GM12878 (cell line): ENCODE measurements at regions not wholly inside any gene's neighbourhood (a gene's known extent, or its start where the extent isn't known, plus 50 kb on each side); places are given as distances from the start of the nearest gene placed in this dataset.

Source experiments
- ATAC-seq: fragments of 200-7000 bp; cut with Tn5 transposase; 3 replicates; pipeline ENCODE4 v1.9.1; 2020; ENCODE audit warnings: mild to moderate bottlenecking, moderate library complexity
- BruUV-seq: library from RNA; stranded (reverse); fragments of 400-500 nt; replicated peaks from 2 replicates; lab custom pipeline; 2021; lab: Mats Ljungman, UMichigan
- CTCF ChIA-PET: fragments of 300-600 bp; sonication (Branson Sonifier 250); formaldehyde crosslinking; extraction: SDS; loops from one replicate; lab custom pipeline; 2021; ENCODE audit warnings: inconsistent platforms; lab: Yijun Ruan, JAX
- POLR2A ChIA-PET: fragments of 350-600 bp; formaldehyde crosslinking; extraction: SDS; loops from one replicate; lab custom pipeline; 2021; ENCODE audit warnings: inconsistent platforms; lab: Charles Lee
- RAD21 ChIA-PET: fragments of 300-600 bp; sonication (Branson Sonifier 250); formaldehyde crosslinking; loops from one replicate; lab custom pipeline; 2023; ENCODE audit warnings: antibody characterized with exemption; ENCODE audit not compliant: unreplicated experiment; lab: Charles Lee
- SMC1A ChIA-PET: fragments of 300-600 bp; sonication (Branson Sonifier 250); formaldehyde crosslinking; loops from one replicate; lab custom pipeline; 2023; ENCODE audit not compliant: unreplicated experiment, uncharacterized antibody; lab: Charles Lee
- DNase-seq: peaks from one replicate; pipeline ENCODE4 v3.0.0-alpha.2; 2011; ENCODE audit warnings: low read depth, low spot score
- FAIRE-seq: peaks from 3 replicates; lab custom pipeline; 2011; peaks lifted over from hg19 to GRCh38; lab: Jason Lieb, UNC
- H2AFZ ChIP-seq: 2 replicates; pipeline ENCODE4 v1.6.0; 2011; ENCODE audit warnings: low read depth, low read length, control low read depth; ENCODE audit not compliant: control insufficient read depth
- H3K27ac ChIP-seq: 2 replicates; pipeline ENCODE4 v1.5.1; 2011; ENCODE audit warnings: control low read depth; ENCODE audit not compliant: control insufficient read depth, insufficient read depth
- H3K27me3 ChIP-seq, 2 experiments: replicated peaks in 1 of 2; 2 replicates each; pipeline versions ENCODE4 v1.6.0 to v1.6.1; 2011; ENCODE audit warnings: low read length in 1 of 2; ENCODE audit not compliant: control insufficient read depth in 2 of 2, insufficient read depth in 2 of 2
- H3K36me3 ChIP-seq, 2 experiments: 2 replicates each; pipeline ENCODE4 v1.5.1; 2011; ENCODE audit warnings: low read length in 1 of 2; ENCODE audit not compliant: control insufficient read depth in 2 of 2, insufficient read depth in 2 of 2
- H3K4me1 ChIP-seq: 2 replicates; pipeline ENCODE4 v1.6.1; 2011; ENCODE audit warnings: mild to moderate bottlenecking, low read length, moderate library complexity, mixed read lengths; ENCODE audit not compliant: control insufficient read depth, insufficient read depth
- H3K4me2 ChIP-seq: 2 replicates; pipeline ENCODE4 v1.6.0; 2011; ENCODE audit warnings: control low read depth; ENCODE audit not compliant: control insufficient read depth, insufficient read depth
- H3K4me3 ChIP-seq: fragments of 200-600 bp; sonication (generic); 2 replicates; pipeline ENCODE4 v1.5.1; 2016
- H3K79me2 ChIP-seq: 2 replicates; pipeline ENCODE4 v1.6.0; 2011; ENCODE audit warnings: low read length; ENCODE audit not compliant: control insufficient read depth, insufficient read depth
- H3K9ac ChIP-seq: 2 replicates; pipeline ENCODE4 v1.8.0; 2011; ENCODE audit warnings: low read length, control low read depth, mixed read lengths; ENCODE audit not compliant: control insufficient read depth, insufficient read depth
- H3K9me3 ChIP-seq: replicated peaks from 3 replicates; pipeline ENCODE4 v1.5.1; 2011; ENCODE audit warnings: mild to moderate bottlenecking, low read length; ENCODE audit not compliant: control insufficient read depth, insufficient read depth
- H4K20me1 ChIP-seq: 2 replicates; pipeline ENCODE4 v1.6.0; 2011; ENCODE audit not compliant: control insufficient read depth, insufficient read depth
- ATF7 ChIP-seq: fragments of 450-650 bp; IDR thresholded peaks from 2 replicates; pipeline ENCODE4 v1.6.1; 2016; ENCODE audit warnings: low read depth, mild to moderate bottlenecking
- CREB1 ChIP-seq: IDR thresholded peaks from 2 replicates; pipeline ENCODE4 v1.6.1; 2012; ENCODE audit warnings: low read depth, mild to moderate bottlenecking, inconsistent platforms
- SPI1 ChIP-seq: IDR thresholded peaks from 2 replicates; pipeline ENCODE4 v1.6.1; 2011; ENCODE audit warnings: low read depth, mild to moderate bottlenecking, low read length, moderate library complexity, borderline replicate concordance; ENCODE audit not compliant: insufficient read depth
- YBX1 ChIP-seq: fragments of 450-650 bp; IDR thresholded peaks from 2 replicates; pipeline ENCODE4 v1.6.1; 2016; ENCODE audit warnings: antibody characterized with exemption
- WGBS: methylation state at CpG from one replicate; pipeline ENCODE4 v1.1.6; 2016; ENCODE audit warnings: low lambda C conversion rate; ENCODE audit not compliant: insufficient replicate concordance, insufficient coverage; ENCODE audit errors: missing lambda C conversion rate; 5-methylcytosine and 5-hydroxymethylcytosine counted together
- in situ Hi-C: fragments of 300-500 bp; cut with MboI; formaldehyde crosslinking; loops from 9 replicates; pipeline ENCODE4 v1.14.3; 2018; ENCODE audit warnings: mixed read lengths
- intact Hi-C: fragments of 100-400 bp; cut with micrococcal nuclease; formaldehyde crosslinking; loops from one replicate; pipeline ENCODE4 v1.14.2; 2022; ENCODE audit not compliant: unreplicated experiment
- TF ChIP-seq, protein P1 (sequence below): IDR thresholded peaks from 2 replicates; pipeline ENCODE4 v1.6.1; 2012; ENCODE audit warnings: mild to moderate bottlenecking, low read depth, low read length
- TF ChIP-seq, protein P2 (sequence below): fragments of 450-650 bp; IDR thresholded peaks from 2 replicates; pipeline ENCODE4 v1.6.1; 2017; ENCODE audit warnings: mild to moderate bottlenecking, moderate library complexity

DNA sequence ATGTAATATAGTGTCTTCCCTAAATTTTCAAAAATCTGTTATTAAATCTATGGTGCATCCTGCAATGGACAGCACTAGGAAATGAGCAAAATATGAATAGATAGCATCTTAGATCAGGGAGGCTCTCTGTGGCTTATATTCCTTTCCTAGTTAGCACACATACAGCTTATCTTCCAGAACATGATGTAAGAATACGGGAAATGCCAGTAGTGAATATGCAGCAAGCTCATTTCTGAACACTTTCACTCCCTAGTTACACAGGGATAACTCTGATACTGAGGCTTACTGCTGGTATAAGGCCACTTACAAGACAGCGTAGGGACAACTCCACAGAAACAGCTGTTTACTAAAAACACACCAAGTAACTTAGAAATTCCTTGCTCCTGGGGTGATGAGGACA lies 297.3 kb upstream of the SMARCA2 start:
- H3K4me1 ChIP-seq: no peaks in the 10 kb centered on the region
- no peak overlapping the region for H3K4me3 ChIP-seq
- FAIRE-seq (no peak), ATAC-seq (no peak), DNase-seq (no peak)
- no peaks in the 10 kb centered on the region for H3K27me3 ChIP-seq
- ChIA-PET CTCF (interaction anchor here (1.0 to 2.2 kb wide), 3 partner anchors 15 to 120 kb away, joined by 5 to 7 read pairs (median 6); no protein-coding TSS in a partner anchor), RAD21 (no interaction called here), POLR2A (no interaction called here), SMC1A (interaction anchor here (1.1 to 1.9 kb wide), 2 partner anchors 18 to 155 kb away, joined by 3 to 7 read pairs; no protein-coding TSS in a partner anchor)
- H3K27ac ChIP-seq: no peak overlapping the region
- H3K36me3 ChIP-seq: no peaks in the 10 kb centered on the region
- no TSS peak for BruUV-seq
- H3K79me2 ChIP-seq: no peaks in the 10 kb centered on the region
- H3K9me3 ChIP-seq: no peaks in the 10 kb centered on the region
- 17% methylated on average over 2 of the region's 2 CpGs for WGBS
- no peak overlapping the region for H3K4me2 ChIP-seq
- no peak overlapping the region for H2AFZ ChIP-seq
- H4K20me1 ChIP-seq: no peaks in the 10 kb centered on the region
- TF ChIP-seq, protein P1, sequence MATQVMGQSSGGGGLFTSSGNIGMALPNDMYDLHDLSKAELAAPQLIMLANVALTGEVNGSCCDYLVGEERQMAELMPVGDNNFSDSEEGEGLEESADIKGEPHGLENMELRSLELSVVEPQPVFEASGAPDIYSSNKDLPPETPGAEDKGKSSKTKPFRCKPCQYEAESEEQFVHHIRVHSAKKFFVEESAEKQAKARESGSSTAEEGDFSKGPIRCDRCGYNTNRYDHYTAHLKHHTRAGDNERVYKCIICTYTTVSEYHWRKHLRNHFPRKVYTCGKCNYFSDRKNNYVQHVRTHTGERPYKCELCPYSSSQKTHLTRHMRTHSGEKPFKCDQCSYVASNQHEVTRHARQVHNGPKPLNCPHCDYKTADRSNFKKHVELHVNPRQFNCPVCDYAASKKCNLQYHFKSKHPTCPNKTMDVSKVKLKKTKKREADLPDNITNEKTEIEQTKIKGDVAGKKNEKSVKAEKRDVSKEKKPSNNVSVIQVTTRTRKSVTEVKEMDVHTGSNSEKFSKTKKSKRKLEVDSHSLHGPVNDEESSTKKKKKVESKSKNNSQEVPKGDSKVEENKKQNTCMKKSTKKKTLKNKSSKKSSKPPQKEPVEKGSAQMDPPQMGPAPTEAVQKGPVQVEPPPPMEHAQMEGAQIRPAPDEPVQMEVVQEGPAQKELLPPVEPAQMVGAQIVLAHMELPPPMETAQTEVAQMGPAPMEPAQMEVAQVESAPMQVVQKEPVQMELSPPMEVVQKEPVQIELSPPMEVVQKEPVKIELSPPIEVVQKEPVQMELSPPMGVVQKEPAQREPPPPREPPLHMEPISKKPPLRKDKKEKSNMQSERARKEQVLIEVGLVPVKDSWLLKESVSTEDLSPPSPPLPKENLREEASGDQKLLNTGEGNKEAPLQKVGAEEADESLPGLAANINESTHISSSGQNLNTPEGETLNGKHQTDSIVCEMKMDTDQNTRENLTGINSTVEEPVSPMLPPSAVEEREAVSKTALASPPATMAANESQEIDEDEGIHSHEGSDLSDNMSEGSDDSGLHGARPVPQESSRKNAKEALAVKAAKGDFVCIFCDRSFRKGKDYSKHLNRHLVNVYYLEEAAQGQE: no peak
- TF ChIP-seq SPI1 (no peak), YBX1 (no peak), ATF7 (no peak), CREB1 (no peak)
- TF ChIP-seq, protein P2, sequence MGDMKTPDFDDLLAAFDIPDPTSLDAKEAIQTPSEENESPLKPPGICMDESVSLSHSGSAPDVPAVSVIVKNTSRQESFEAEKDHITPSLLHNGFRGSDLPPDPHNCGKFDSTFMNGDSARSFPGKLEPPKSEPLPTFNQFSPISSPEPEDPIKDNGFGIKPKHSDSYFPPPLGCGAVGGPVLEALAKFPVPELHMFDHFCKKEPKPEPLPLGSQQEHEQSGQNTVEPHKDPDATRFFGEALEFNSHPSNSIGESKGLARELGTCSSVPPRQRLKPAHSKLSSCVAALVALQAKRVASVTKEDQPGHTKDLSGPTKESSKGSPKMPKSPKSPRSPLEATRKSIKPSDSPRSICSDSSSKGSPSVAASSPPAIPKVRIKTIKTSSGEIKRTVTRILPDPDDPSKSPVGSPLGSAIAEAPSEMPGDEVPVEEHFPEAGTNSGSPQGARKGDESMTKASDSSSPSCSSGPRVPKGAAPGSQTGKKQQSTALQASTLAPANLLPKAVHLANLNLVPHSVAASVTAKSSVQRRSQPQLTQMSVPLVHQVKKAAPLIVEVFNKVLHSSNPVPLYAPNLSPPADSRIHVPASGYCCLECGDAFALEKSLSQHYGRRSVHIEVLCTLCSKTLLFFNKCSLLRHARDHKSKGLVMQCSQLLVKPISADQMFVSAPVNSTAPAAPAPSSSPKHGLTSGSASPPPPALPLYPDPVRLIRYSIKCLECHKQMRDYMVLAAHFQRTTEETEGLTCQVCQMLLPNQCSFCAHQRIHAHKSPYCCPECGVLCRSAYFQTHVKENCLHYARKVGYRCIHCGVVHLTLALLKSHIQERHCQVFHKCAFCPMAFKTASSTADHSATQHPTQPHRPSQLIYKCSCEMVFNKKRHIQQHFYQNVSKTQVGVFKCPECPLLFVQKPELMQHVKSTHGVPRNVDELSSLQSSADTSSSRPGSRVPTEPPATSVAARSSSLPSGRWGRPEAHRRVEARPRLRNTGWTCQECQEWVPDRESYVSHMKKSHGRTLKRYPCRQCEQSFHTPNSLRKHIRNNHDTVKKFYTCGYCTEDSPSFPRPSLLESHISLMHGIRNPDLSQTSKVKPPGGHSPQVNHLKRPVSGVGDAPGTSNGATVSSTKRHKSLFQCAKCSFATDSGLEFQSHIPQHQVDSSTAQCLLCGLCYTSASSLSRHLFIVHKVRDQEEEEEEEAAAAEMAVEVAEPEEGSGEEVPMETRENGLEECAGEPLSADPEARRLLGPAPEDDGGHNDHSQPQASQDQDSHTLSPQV: no peak
- H3K9ac ChIP-seq: no peak overlapping the region
- intact Hi-C loops: no loop called here
- in situ Hi-C loops: no loop called here
